Uterus (tissue), 2 donors: ENCODE measurements at regions not wholly inside any gene's neighbourhood (a gene's known extent, or its start where the extent isn't known, plus 50 kb on each side); places are given as distances from the start of the nearest gene placed in this dataset.

Experiments used
- POLR2A ChIP-seq, 2 donors: fragments of 450-650 bp; IDR thresholded peaks; one replicate each; pipeline ENCODE4 v1.6.1; 2016; ENCODE audit warnings: antibody characterized with exemption in 2 of 2, mild to moderate bottlenecking in 1 of 2, moderate library complexity in 1 of 2
- TF ChIP-seq, protein P1 (sequence below), 4 experiments: fragments of 200-600 bp in 2 of 4; fragments of 450-650 bp in 2 of 4; sonication (generic) in 2 of 4; IDR thresholded peaks; one replicate each; pipeline ENCODE4 v1.5.1; 2016 to 2019; ENCODE audit warnings: antibody characterized with exemption in 4 of 4, mild to moderate bottlenecking in 2 of 4, moderate library complexity in 1 of 4

DNA sequence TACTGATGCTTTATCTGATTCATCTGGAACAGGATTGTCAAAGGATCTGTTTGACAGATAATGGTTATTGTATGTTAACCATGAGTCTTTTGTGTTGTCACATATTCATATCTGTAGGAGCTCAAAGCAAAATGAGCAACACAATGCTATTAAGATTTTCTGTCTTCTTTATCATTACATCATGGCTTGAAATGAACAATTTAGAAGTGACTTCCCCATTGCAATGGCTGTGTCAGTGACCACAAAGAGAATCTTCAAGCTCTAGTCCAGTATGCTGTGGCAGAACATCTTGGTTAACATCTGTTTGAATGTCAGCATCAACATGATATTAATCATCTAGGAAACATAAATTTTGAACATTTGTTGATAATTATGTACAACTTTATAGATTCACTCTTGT, 1148.5 kb downstream of the PLA2G4A start:
- TF ChIP-seq, protein P1, sequence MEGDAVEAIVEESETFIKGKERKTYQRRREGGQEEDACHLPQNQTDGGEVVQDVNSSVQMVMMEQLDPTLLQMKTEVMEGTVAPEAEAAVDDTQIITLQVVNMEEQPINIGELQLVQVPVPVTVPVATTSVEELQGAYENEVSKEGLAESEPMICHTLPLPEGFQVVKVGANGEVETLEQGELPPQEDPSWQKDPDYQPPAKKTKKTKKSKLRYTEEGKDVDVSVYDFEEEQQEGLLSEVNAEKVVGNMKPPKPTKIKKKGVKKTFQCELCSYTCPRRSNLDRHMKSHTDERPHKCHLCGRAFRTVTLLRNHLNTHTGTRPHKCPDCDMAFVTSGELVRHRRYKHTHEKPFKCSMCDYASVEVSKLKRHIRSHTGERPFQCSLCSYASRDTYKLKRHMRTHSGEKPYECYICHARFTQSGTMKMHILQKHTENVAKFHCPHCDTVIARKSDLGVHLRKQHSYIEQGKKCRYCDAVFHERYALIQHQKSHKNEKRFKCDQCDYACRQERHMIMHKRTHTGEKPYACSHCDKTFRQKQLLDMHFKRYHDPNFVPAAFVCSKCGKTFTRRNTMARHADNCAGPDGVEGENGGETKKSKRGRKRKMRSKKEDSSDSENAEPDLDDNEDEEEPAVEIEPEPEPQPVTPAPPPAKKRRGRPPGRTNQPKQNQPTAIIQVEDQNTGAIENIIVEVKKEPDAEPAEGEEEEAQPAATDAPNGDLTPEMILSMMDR (IDR thresholded peaks at IDR 0.05) = no peak
- no peak for TF ChIP-seq POLR2A (IDR thresholded peaks at IDR 0.05)
